ENCODE measurements at regions not wholly inside any gene's neighbourhood (a gene's known extent, or its start where the extent isn't known, plus 50 kb on each side); places are given as distances from the start of the nearest gene placed in this dataset.

GRCh38 chr3:115512565-115513415 is 110.5 kb upstream of the GAP43 start:
- no CpG with 5 or more reads among the region's 26 CpGs for WGBS (ENCODE audit: extremely low coverage, insufficient coverage, insufficient read length)
- Histone ChIP-seq H3K4me1 (ENCODE audit: control insufficient read depth in 1 of 2, insufficient read depth in 2 of 2, low read length in 2 of 2) (peaks cover 5 to 6% of the 10 kb centered on the region in 2 experiments), H4K12ac (ENCODE audit: low read depth, low read length) (no peak overlapping the region)

GRCh38 chr3:115513416-115513800 is 109.9 kb upstream of the GAP43 start:
- Histone ChIP-seq H2BK12ac (ENCODE audit: low read length) (no peak overlapping the region), H3K4me3 (ENCODE audit: low read depth, low read length) (no peak overlapping the region), H3K4me1 (ENCODE audit: control insufficient read depth in 1 of 2, insufficient read depth in 2 of 2, low read length in 2 of 2) (peaks cover 5 to 6% of the 10 kb centered on the region in 2 experiments), H3K36me3 (ENCODE audit: control insufficient read depth in 1 of 2, insufficient read depth in 2 of 2, low read length in 2 of 2) (no peaks in the 10 kb centered on the region), H3K9ac (ENCODE audit: low read length) (no peak overlapping the region), H3K18ac (ENCODE audit: low read length) (no peak overlapping the region), H3K27me3 (ENCODE audit: insufficient read depth, low read length) (no peaks in the 10 kb centered on the region), H3K79me1 (ENCODE audit: low read length) (peaks cover 9% of the 10 kb centered on the region), H3K23ac (ENCODE audit: low read length) (no peak overlapping the region), H2BK120ac (ENCODE audit: insufficient read depth, low read length, poor library complexity) (no peak overlapping the region), H4K12ac (ENCODE audit: low read depth, low read length) (no peak overlapping the region), H3K14ac (ENCODE audit: low read length) (no peak overlapping the region), H3K27ac (ENCODE audit: low read depth, low read length) (no peak overlapping the region), H3K4ac (ENCODE audit: low read depth, low read length) (no peak overlapping the region), H2AFZ (ENCODE audit: insufficient read depth, low read length, poor library complexity) (no peak overlapping the region), H4K8ac (ENCODE audit: low read depth, low read length) (no peak overlapping the region), H4K91ac (ENCODE audit: low read depth, low read length) (no peak overlapping the region), H3K79me2 (ENCODE audit: control insufficient read depth, insufficient read depth, low read length, poor library complexity) (no peaks in the 10 kb centered on the region), H3K4me2 (ENCODE audit: low read length) (peak overlapping the region; percentile 93), H2AK5ac (ENCODE audit: low read length) (no peak overlapping the region), H3K9me3 (ENCODE audit: insufficient read depth, low read depth, low read length) (no peaks in the 10 kb centered on the region), H2BK5ac (ENCODE audit: low read depth, low read length, poor library complexity) (no peak overlapping the region)
- DNase-seq: no peak
- WGBS (ENCODE audit: extremely low coverage, insufficient coverage, insufficient read length): no CpG with 5 or more reads among the region's 5 CpGs

More at GRCh38 chr3:115512565-115513415, 110.5 kb upstream of the GAP43 start:
- H3K27ac ChIP-seq (ENCODE audit: low read depth, low read length): no peak overlapping the region
- H3K79me2 ChIP-seq (ENCODE audit: control insufficient read depth, insufficient read depth, low read length, poor library complexity): no peaks in the 10 kb centered on the region
- no peak overlapping the region for H2BK12ac ChIP-seq (ENCODE audit: low read length)
- H2BK5ac ChIP-seq (ENCODE audit: low read depth, low read length, poor library complexity): peak overlapping the region; percentile 12
- H2AFZ ChIP-seq (ENCODE audit: insufficient read depth, low read length, poor library complexity): peak overlapping the region; percentile 66
- H3K4me3 ChIP-seq (ENCODE audit: low read depth, low read length): peak overlapping the region; percentile 61
- H2BK120ac ChIP-seq (ENCODE audit: insufficient read depth, low read length, poor library complexity): peak overlapping the region; percentile 41
- H3K4ac ChIP-seq (ENCODE audit: low read depth, low read length): no peak overlapping the region
- H3K14ac ChIP-seq (ENCODE audit: low read length): no peak overlapping the region
- no peak overlapping the region for H3K23ac ChIP-seq (ENCODE audit: low read length)
- no peaks in the 10 kb centered on the region for H3K9me3 ChIP-seq (ENCODE audit: insufficient read depth, low read depth, low read length)
- peak overlapping the region; percentile 20 for H4K8ac ChIP-seq (ENCODE audit: low read depth, low read length)
- no peak overlapping the region for H2AK5ac ChIP-seq (ENCODE audit: low read length)
- no peaks in the 10 kb centered on the region for H3K27me3 ChIP-seq (ENCODE audit: insufficient read depth, low read length)
- H3K4me2 ChIP-seq (ENCODE audit: low read length): peak overlapping the region; percentile 93
- H3K9ac ChIP-seq (ENCODE audit: low read length): no peak overlapping the region
- no peaks in the 10 kb centered on the region for H3K36me3 ChIP-seq (ENCODE audit: control insufficient read depth in 1 of 2, insufficient read depth in 2 of 2, low read length in 2 of 2)
- H3K79me1 ChIP-seq (ENCODE audit: low read length): peaks cover 9% of the 10 kb centered on the region
- no peak overlapping the region for H3K18ac ChIP-seq (ENCODE audit: low read length)
- H4K91ac ChIP-seq (ENCODE audit: low read depth, low read length): no peak overlapping the region
- DNase-seq: no peak

DNA sequence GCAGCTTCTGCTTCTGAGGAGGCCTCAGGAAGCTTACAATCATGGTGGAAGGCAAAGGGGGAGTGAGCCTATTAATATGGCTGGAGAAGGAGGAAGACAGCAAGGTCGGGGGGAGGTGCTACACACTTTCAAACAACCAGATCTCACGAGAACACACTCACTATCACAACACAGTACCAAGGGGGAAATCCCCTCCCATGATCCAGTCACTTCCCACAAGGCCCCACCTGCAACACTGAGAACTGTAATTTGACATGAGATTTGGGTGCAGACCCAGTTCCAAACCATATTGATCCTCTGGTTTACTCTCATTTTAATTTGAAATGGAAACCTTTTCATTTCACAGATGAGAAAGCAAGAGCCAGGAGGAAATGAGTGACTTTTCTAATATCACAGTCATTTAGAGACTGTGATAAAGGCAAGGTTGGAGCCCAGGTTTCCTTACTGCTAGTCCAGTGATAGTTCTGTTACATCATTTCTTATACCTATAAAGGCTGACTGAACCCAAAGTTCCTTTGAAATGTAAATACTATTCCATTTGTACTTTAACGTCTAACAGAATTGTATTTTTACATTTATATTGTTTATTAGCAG is 105.8 kb upstream of the GAP43 start:
- Histone ChIP-seq H2AFZ (ENCODE audit: insufficient read depth, low read length, poor library complexity) (no peak overlapping the region), H3K14ac (ENCODE audit: low read length) (peak overlapping the region; percentile 64)
- WGBS (ENCODE audit: extremely low coverage, insufficient coverage, insufficient read length): no CpG with 5 or more reads among the region's 3 CpGs

GRCh38 chr3:115518100-115518852 is 105.0 kb upstream of the GAP43 start:
- H2BK12ac ChIP-seq (ENCODE audit: low read length): no peak overlapping the region
- no peaks in the 10 kb centered on the region for H3K27me3 ChIP-seq (ENCODE audit: insufficient read depth, low read length)
- no peak overlapping the region for H3K9ac ChIP-seq (ENCODE audit: low read length)
- H2AFZ ChIP-seq (ENCODE audit: insufficient read depth, low read length, poor library complexity): no peak overlapping the region
- H3K9me3 ChIP-seq (ENCODE audit: insufficient read depth, low read depth, low read length): no peaks in the 10 kb centered on the region
- H3K23ac ChIP-seq (ENCODE audit: low read length): no peak overlapping the region
- H4K91ac ChIP-seq (ENCODE audit: low read depth, low read length): no peak overlapping the region
- no peak overlapping the region for H3K4ac ChIP-seq (ENCODE audit: low read depth, low read length)
- no peak overlapping the region for H3K4me3 ChIP-seq (ENCODE audit: low read depth, low read length)
- H2BK5ac ChIP-seq (ENCODE audit: low read depth, low read length, poor library complexity): no peak overlapping the region
- DNase-seq: peak in 1 of 2 donors; percentile 2
- WGBS (ENCODE audit: extremely low coverage, insufficient coverage, insufficient read length): no CpG with 5 or more reads among the region's 4 CpGs
- no peak overlapping the region for H2BK120ac ChIP-seq (ENCODE audit: insufficient read depth, low read length, poor library complexity)
- peaks cover 14% of the 10 kb centered on the region for H3K79me1 ChIP-seq (ENCODE audit: low read length)
- H3K79me2 ChIP-seq (ENCODE audit: control insufficient read depth, insufficient read depth, low read length, poor library complexity): no peaks in the 10 kb centered on the region
- H4K8ac ChIP-seq (ENCODE audit: low read depth, low read length): no peak overlapping the region
- no peaks in the 10 kb centered on the region for H3K36me3 ChIP-seq (ENCODE audit: control insufficient read depth in 1 of 2, insufficient read depth in 2 of 2, low read length in 2 of 2)
- no peak overlapping the region for H2AK5ac ChIP-seq (ENCODE audit: low read length)
- peak overlapping the region; percentile 74 for H3K27ac ChIP-seq (ENCODE audit: low read depth, low read length)
- no peak overlapping the region for H4K12ac ChIP-seq (ENCODE audit: low read depth, low read length)
- H3K4me2 ChIP-seq (ENCODE audit: low read length): no peak overlapping the region
- H3K14ac ChIP-seq (ENCODE audit: low read length): no peak overlapping the region
- no peak overlapping the region for H3K18ac ChIP-seq (ENCODE audit: low read length)
- peaks cover 2 to 4% of the 10 kb centered on the region in 2 experiments for H3K4me1 ChIP-seq (ENCODE audit: control insufficient read depth in 1 of 2, insufficient read depth in 2 of 2, low read length in 2 of 2)

More for the DNA sequence above, 105.8 kb upstream of the GAP43 start:
- Histone ChIP-seq H3K18ac (ENCODE audit: low read length) (peak overlapping the region; percentile 46), H2BK12ac (ENCODE audit: low read length) (peak overlapping the region; percentile 92), H2BK5ac (ENCODE audit: low read depth, low read length, poor library complexity) (peak overlapping the region; percentile 79), H3K27me3 (ENCODE audit: insufficient read depth, low read length) (no peaks in the 10 kb centered on the region), H4K12ac (ENCODE audit: low read depth, low read length) (no peak overlapping the region), H3K4me2 (ENCODE audit: low read length) (no peak overlapping the region), H3K36me3 (ENCODE audit: control insufficient read depth in 1 of 2, insufficient read depth in 2 of 2, low read length in 2 of 2) (no peaks in the 10 kb centered on the region), H4K8ac (ENCODE audit: low read depth, low read length) (no peak overlapping the region), H3K9me3 (ENCODE audit: insufficient read depth, low read depth, low read length) (no peaks in the 10 kb centered on the region), H4K91ac (ENCODE audit: low read depth, low read length) (peak overlapping the region; percentile 76), H3K4me3 (ENCODE audit: low read depth, low read length) (no peak overlapping the region), H3K79me1 (ENCODE audit: low read length) (peaks cover 14% of the 10 kb centered on the region), H3K4me1 (ENCODE audit: control insufficient read depth in 1 of 2, insufficient read depth in 2 of 2, low read length in 2 of 2) (peaks cover 2 to 4% of the 10 kb centered on the region in 2 experiments), H3K23ac (ENCODE audit: low read length) (no peak overlapping the region), H3K9ac (ENCODE audit: low read length) (no peak overlapping the region), H2AK5ac (ENCODE audit: low read length) (peak overlapping the region; percentile 93), H3K79me2 (ENCODE audit: control insufficient read depth, insufficient read depth, low read length, poor library complexity) (no peaks in the 10 kb centered on the region), H3K27ac (ENCODE audit: low read depth, low read length) (no peak overlapping the region), H3K4ac (ENCODE audit: low read depth, low read length) (peak overlapping the region; percentile 21), H2BK120ac (ENCODE audit: insufficient read depth, low read length, poor library complexity) (peak overlapping the region; percentile 81)
- no peak for DNase-seq
